ENCODE measurements at regions not wholly inside any gene's neighbourhood (a gene's known extent, or its start where the extent isn't known, plus 50 kb on each side); places are given as distances from the start of the nearest gene placed in this dataset.

- Histone ChIP-seq H3K23ac (ENCODE audit: low read depth, low read length) (no peak overlapping the region), H4K5ac (ENCODE audit: low read depth, low read length) (no peak overlapping the region), H3K9me1 (ENCODE audit: insufficient read depth, low read length) (no peaks in the 10 kb centered on the region), H3K18ac (ENCODE audit: low read depth, low read length) (no peak overlapping the region), H4K20me1 (ENCODE audit: insufficient read depth, low read length) (no peaks in the 10 kb centered on the region), H2AFZ (replicated peaks; ENCODE audit: low read length, poor library complexity) (no peak overlapping the region), H3K27ac (ENCODE audit: insufficient read depth, low read length) (no peak overlapping the region), H3K4me3 (ENCODE audit: insufficient read depth, low read depth, low read length) (no peak overlapping the region), H2BK20ac (ENCODE audit: low read depth, low read length) (no peak overlapping the region), H2AK5ac (ENCODE audit: low read depth, low read length) (no peak overlapping the region), H3K4me1 (ENCODE audit: control insufficient read depth, insufficient read depth, low read length) (no peaks in the 10 kb centered on the region), H2BK120ac (ENCODE audit: low read depth, low read length) (no peak overlapping the region), H3K56ac (ENCODE audit: extremely low read depth, insufficient read depth, low read length) (no peak overlapping the region), H3K14ac (replicated peaks; ENCODE audit: low read depth, low read length) (no peak overlapping the region), H3K4ac (ENCODE audit: low read depth, low read length) (no peak overlapping the region), H3K79me1 (ENCODE audit: low read depth in 1 of 2, low read length in 2 of 2) (no peaks in the 10 kb centered on the region), H3K4me2 (ENCODE audit: low read depth, low read length) (no peak overlapping the region), H3K36me3 (ENCODE audit: control insufficient read depth, insufficient read depth, low read length) (no peaks in the 10 kb centered on the region), H3K9ac (ENCODE audit: low read depth, low read length) (no peak overlapping the region), H4K91ac (ENCODE audit: insufficient read depth, low read depth, low read length) (no peak overlapping the region), H3K27me3 (ENCODE audit: control insufficient read depth, insufficient read depth, low read length) (no peaks in the 10 kb centered on the region), H2BK15ac (ENCODE audit: low read depth, low read length) (no peak overlapping the region), H4K8ac (ENCODE audit: low read depth in 2 of 2, low read length in 2 of 2) (no peak overlapping the region), H2AK9ac (replicated peaks; ENCODE audit: low read depth, low read length, poor library complexity) (no peak overlapping the region), H2BK5ac (ENCODE audit: low read depth, low read length, poor library complexity, severe bottlenecking) (no peak overlapping the region), H3K9me3 (ENCODE audit: control insufficient read depth, insufficient read depth, low read length) (0 out of 2 replicates have a peak, but pooled peaks cover 2% of the 10 kb centered on the region)
- intact Hi-C loops (cut with micrococcal nuclease) (no loop called here), in situ Hi-C loops (cut with MboI; ENCODE audit: low sequenced_read_pairs) (no loop called here), dilution Hi-C loops (cut with HindIII; ENCODE audit: low sequenced_read_pairs, unreplicated experiment) (no loop called here)
- DNase-seq (no peak), ATAC-seq (ENCODE audit: low read depth) (no peak)
- no peak for TF ChIP-seq RAD21 (IDR thresholded peaks at IDR 0.05; ENCODE audit: low read length)
- no peak for TF ChIP-seq MAFK (IDR thresholded peaks at IDR 0.05; ENCODE audit: low read depth, low read length)
- no peak for TF ChIP-seq RCOR1 (IDR thresholded peaks at IDR 0.05; ENCODE audit: insufficient replicate concordance, low read length)
- TF ChIP-seq CEBPB (IDR thresholded peaks at IDR 0.05; ENCODE audit: low read depth, low read length): no peak
- no peak for TF ChIP-seq BHLHE40 (IDR thresholded peaks at IDR 0.05; ENCODE audit: low read depth, low read length)
- TF ChIP-seq MXI1 (IDR thresholded peaks at IDR 0.05; ENCODE audit: borderline replicate concordance, low read depth, low read length): no peak
- no peak for TF ChIP-seq NFE2L2 (IDR thresholded peaks at IDR 0.05; ENCODE audit: low read depth, low read length)
- TF ChIP-seq MAZ (IDR thresholded peaks at IDR 0.05; ENCODE audit: borderline replicate concordance, low read depth, low read length): no peak
- TF ChIP-seq FOS (IDR thresholded peaks at IDR 0.05; ENCODE audit: low read depth, low read length): no peak
- TF ChIP-seq SMC3 (IDR thresholded peaks at IDR 0.05; ENCODE audit: low read depth, low read length): no peak
- TF ChIP-seq ELK1 (IDR thresholded peaks at IDR 0.05; ENCODE audit: borderline replicate concordance, low read depth, low read length): no peak
- TF ChIP-seq CTCF (conservative IDR thresholded peaks at IDR 0.05; ENCODE audit: low read depth, low read length): no peak
- TF ChIP-seq USF2 (IDR thresholded peaks at IDR 0.05; ENCODE audit: low read depth, low read length): no peak
- TF ChIP-seq POLR2A (IDR thresholded peaks at IDR 0.05; ENCODE audit: low read depth, low read length): no peak
- TF ChIP-seq CHD1 (IDR thresholded peaks at IDR 0.05; ENCODE audit: low read depth, low read length): no peak
- no peak for TF ChIP-seq RFX5 (IDR thresholded peaks at IDR 0.05; ENCODE audit: low read depth, low read length)
- no CpG with 5 or more reads among the region's 2 CpGs for WGBS, 2 experiments (ENCODE audit: extremely low coverage in 2 of 2, insufficient read length in 1 of 2)
- ChIA-PET CTCF (no interaction called here), POLR2A (ENCODE audit: unreplicated experiment) (no interaction called here)
- BruUV-seq (replicated peaks): no TSS peak
Observed at GRCh38 chr10:108443636-108444035, 1279.1 kb upstream of the SORCS1 start.

Measured in IMR-90 (cell line).